ENCODE measurements at regions not wholly inside any gene's neighbourhood (a gene's known extent, or its start where the extent isn't known, plus 50 kb on each side); places are given as distances from the start of the nearest gene placed in this dataset.

GRCh38 chr5:25435882-25436281, 791.1 kb upstream of the CDH10 start:
- no peak for TF ChIP-seq POLR2AphosphoS5 (IDR thresholded peaks at IDR 0.05; ENCODE audit: low read depth, low read length)
- no peak for TF ChIP-seq CTCF (IDR thresholded peaks at IDR 0.05)
- no peak for TF ChIP-seq FOSL2 (IDR thresholded peaks at IDR 0.05; ENCODE audit: borderline replicate concordance, low read depth)
- no peak for TF ChIP-seq USF2 (IDR thresholded peaks at IDR 0.05; ENCODE audit: borderline replicate concordance, low read depth, low read length)
- TF ChIP-seq JUND (IDR thresholded peaks at IDR 0.05) = no peak
- no peak for TF ChIP-seq EP300 (IDR thresholded peaks at IDR 0.05; ENCODE audit: borderline replicate concordance in 1 of 2, low read depth in 1 of 2, low read length in 1 of 2)
- TF ChIP-seq REST (IDR thresholded peaks at IDR 0.05; ENCODE audit: low read depth, low read length) = no peak
- TF ChIP-seq NFIC (IDR thresholded peaks at IDR 0.05; ENCODE audit: borderline replicate concordance) = no peak
- TF ChIP-seq IRF3 (IDR thresholded peaks at IDR 0.05; ENCODE audit: low read depth, low read length) = no peak
- TF ChIP-seq MXI1 (IDR thresholded peaks at IDR 0.05; ENCODE audit: low read depth, low read length) = no peak
- no peak for TF ChIP-seq TAF1 (IDR thresholded peaks at IDR 0.05; ENCODE audit: borderline replicate concordance, low read depth, low read length)
- no peak for TF ChIP-seq FOXM1 (IDR thresholded peaks at IDR 0.05; ENCODE audit: low read depth)
- TF ChIP-seq MAX (IDR thresholded peaks at IDR 0.05; ENCODE audit: low read depth) = no peak

Data from SK-N-SH (cell line).